Stimulated activated naive CD8-positive, alpha-beta T cell treated with anti-CD3 and anti-CD28 coated beads, Interleukin-15, Interleukin-2, amounts not matched to agents 100 ng/mL and 50 ng/mL, for 24 hours (primary cell): ENCODE measurements at regions not wholly inside any gene's neighbourhood (a gene's known extent, or its start where the extent isn't known, plus 50 kb on each side); places are given as distances from the start of the nearest gene placed in this dataset.

Source experiments
- H3K27ac Mint-ChIP-seq: one replicate; pipeline ENCODE4 v1.8.0; 2021; ENCODE audit warnings: mild to moderate bottlenecking, mixed read lengths
- H3K27me3 Mint-ChIP-seq: one replicate; pipeline ENCODE4 v1.8.0; 2021; ENCODE audit warnings: mixed read lengths
- H3K36me3 Mint-ChIP-seq: one replicate; pipeline ENCODE4 v1.8.0; 2021; ENCODE audit warnings: low read depth, mixed read lengths
- H3K4me1 Mint-ChIP-seq: one replicate; pipeline ENCODE4 v1.8.0; 2021; ENCODE audit warnings: low read depth, mixed read lengths
- H3K4me3 Mint-ChIP-seq: one replicate; pipeline ENCODE4 v1.8.0; 2021; ENCODE audit warnings: mild to moderate bottlenecking, mixed read lengths
- H3K9me3 Mint-ChIP-seq: one replicate; pipeline ENCODE4 v1.8.0; 2021; ENCODE audit warnings: mixed read lengths

- Mint-ChIP-seq H3K27me3 (peaks cover 13% of the 10 kb centered on the region), H3K4me1 (no peaks in the 10 kb centered on the region), H3K27ac (no peak overlapping the region), H3K9me3 (peaks cover under 1% of the 10 kb centered on the region), H3K36me3 (no peaks in the 10 kb centered on the region), H3K4me3 (no peak overlapping the region)
These were observed 168.1 kb upstream of the HS6ST1 start for GRCh38 chr2:128486640-128487375.

- Mint-ChIP-seq H3K36me3 (no peaks in the 10 kb centered on the region), H3K27me3 (peaks cover 13% of the 10 kb centered on the region), H3K9me3 (no peaks in the 10 kb centered on the region), H3K27ac (no peak overlapping the region), H3K4me3 (no peak overlapping the region), H3K4me1 (no peaks in the 10 kb centered on the region)
These were observed 169.2 kb upstream of the HS6ST1 start for GRCh38 chr2:128487650-128488387.

- H3K27ac Mint-ChIP-seq = no peak overlapping the region
These were observed 169.8 kb upstream of the HS6ST1 start for GRCh38 chr2:128488434-128488833.

GRCh38 chr2:128489526-128490273 is 171.0 kb upstream of the HS6ST1 start:
- H3K4me1 Mint-ChIP-seq = no peaks in the 10 kb centered on the region

More at GRCh38 chr2:128488434-128488833, 169.8 kb upstream of the HS6ST1 start:
- Mint-ChIP-seq H3K27me3 (peaks cover 13% of the 10 kb centered on the region), H3K4me3 (no peak overlapping the region), H3K9me3 (no peaks in the 10 kb centered on the region), H3K36me3 (no peaks in the 10 kb centered on the region), H3K4me1 (no peaks in the 10 kb centered on the region)

GRCh38 chr2:128490321-128490720 is 171.7 kb upstream of the HS6ST1 start:
- Mint-ChIP-seq H3K9me3 (no peaks in the 10 kb centered on the region), H3K27ac (no peak overlapping the region), H3K4me1 (no peaks in the 10 kb centered on the region), H3K27me3 (peaks cover 13% of the 10 kb centered on the region), H3K4me3 (no peak overlapping the region), H3K36me3 (no peaks in the 10 kb centered on the region)

More at GRCh38 chr2:128489526-128490273, 171.0 kb upstream of the HS6ST1 start:
- no peak overlapping the region for H3K4me3 Mint-ChIP-seq
- no peaks in the 10 kb centered on the region for H3K9me3 Mint-ChIP-seq
- no peaks in the 10 kb centered on the region for H3K36me3 Mint-ChIP-seq
- no peak overlapping the region for H3K27ac Mint-ChIP-seq
- H3K27me3 Mint-ChIP-seq = peaks cover 13% of the 10 kb centered on the region

GRCh38 chr2:128490881-128491691 is 172.4 kb upstream of the HS6ST1 start:
- no peaks in the 10 kb centered on the region for H3K36me3 Mint-ChIP-seq
- H3K4me3 Mint-ChIP-seq = no peak overlapping the region
- no peaks in the 10 kb centered on the region for H3K4me1 Mint-ChIP-seq
- peaks cover 13% of the 10 kb centered on the region for H3K27me3 Mint-ChIP-seq
- H3K27ac Mint-ChIP-seq = no peak overlapping the region
- no peaks in the 10 kb centered on the region for H3K9me3 Mint-ChIP-seq

- no peak overlapping the region for H3K27ac Mint-ChIP-seq
- no peaks in the 10 kb centered on the region for H3K4me1 Mint-ChIP-seq
- no peak overlapping the region for H3K4me3 Mint-ChIP-seq
- H3K27me3 Mint-ChIP-seq = peaks cover 13% of the 10 kb centered on the region
- H3K36me3 Mint-ChIP-seq = no peaks in the 10 kb centered on the region
- no peaks in the 10 kb centered on the region for H3K9me3 Mint-ChIP-seq
These were observed 173.1 kb upstream of the HS6ST1 start for GRCh38 chr2:128491692-128492244.

- Mint-ChIP-seq H3K36me3 (no peaks in the 10 kb centered on the region), H3K4me1 (no peaks in the 10 kb centered on the region), H3K9me3 (no peaks in the 10 kb centered on the region), H3K27ac (no peak overlapping the region), H3K4me3 (no peak overlapping the region), H3K27me3 (peaks cover 9% of the 10 kb centered on the region)
These were observed 174.5 kb upstream of the HS6ST1 start for GRCh38 chr2:128492966-128493811.

- H3K9me3 Mint-ChIP-seq = no peaks in the 10 kb centered on the region
- no peak overlapping the region for H3K27ac Mint-ChIP-seq
- H3K4me1 Mint-ChIP-seq = no peaks in the 10 kb centered on the region
- H3K4me3 Mint-ChIP-seq = no peak overlapping the region
- H3K27me3 Mint-ChIP-seq = peaks cover 9% of the 10 kb centered on the region
- no peaks in the 10 kb centered on the region for H3K36me3 Mint-ChIP-seq
These were observed 175.2 kb upstream of the HS6ST1 start for GRCh38 chr2:128493880-128494279.

- H3K27ac Mint-ChIP-seq = no peak overlapping the region
- no peak overlapping the region for H3K4me3 Mint-ChIP-seq
- H3K36me3 Mint-ChIP-seq = no peaks in the 10 kb centered on the region
These were observed 175.6 kb upstream of the HS6ST1 start for GRCh38 chr2:128494307-128494639.

GRCh38 chr2:128494640-128495321 is 176.1 kb upstream of the HS6ST1 start:
- H3K4me1 Mint-ChIP-seq = no peaks in the 10 kb centered on the region
- H3K27me3 Mint-ChIP-seq = peaks cover 9% of the 10 kb centered on the region
- no peaks in the 10 kb centered on the region for H3K9me3 Mint-ChIP-seq
- H3K27ac Mint-ChIP-seq = no peak overlapping the region
- no peaks in the 10 kb centered on the region for H3K36me3 Mint-ChIP-seq
- H3K4me3 Mint-ChIP-seq = no peak overlapping the region

More at GRCh38 chr2:128494307-128494639, 175.6 kb upstream of the HS6ST1 start:
- H3K9me3 Mint-ChIP-seq = no peaks in the 10 kb centered on the region
- H3K4me1 Mint-ChIP-seq = no peaks in the 10 kb centered on the region
- peaks cover 9% of the 10 kb centered on the region for H3K27me3 Mint-ChIP-seq

GRCh38 chr2:128495996-128496547 is 177.4 kb upstream of the HS6ST1 start:
- Mint-ChIP-seq H3K27ac (no peak overlapping the region), H3K36me3 (no peaks in the 10 kb centered on the region), H3K4me1 (no peaks in the 10 kb centered on the region), H3K27me3 (peaks cover 5% of the 10 kb centered on the region), H3K4me3 (no peak overlapping the region), H3K9me3 (no peaks in the 10 kb centered on the region)

GRCh38 chr2:128496700-128497099 is 178.0 kb upstream of the HS6ST1 start:
- no peak overlapping the region for H3K27ac Mint-ChIP-seq
- H3K9me3 Mint-ChIP-seq = no peaks in the 10 kb centered on the region
- no peaks in the 10 kb centered on the region for H3K36me3 Mint-ChIP-seq
- H3K27me3 Mint-ChIP-seq = peaks cover under 1% of the 10 kb centered on the region
- H3K4me1 Mint-ChIP-seq = no peaks in the 10 kb centered on the region
- no peak overlapping the region for H3K4me3 Mint-ChIP-seq
